CD4-positive, alpha-beta T cell (primary cell): ENCODE measurements at regions not wholly inside any gene's neighbourhood (a gene's known extent, or its start where the extent isn't known, plus 50 kb on each side); places are given as distances from the start of the nearest gene placed in this dataset.

Experiments
- ATAC-seq: fragments of 200-7000 bp; cut with Tn5 transposase; one replicate; pipeline ENCODE4 v1.10.0; 2022; ENCODE audit warnings: mild to moderate bottlenecking; ENCODE audit not compliant: poor library complexity
- CTCF ChIA-PET: fragments of 350-600 bp; sonication (Branson Sonifier 250); formaldehyde crosslinking; loops from one replicate; lab custom pipeline; 2021; ENCODE audit warnings: antibody characterized with exemption, inconsistent platforms; lab: Charles Lee
- POLR2A ChIA-PET: fragments of 350-600 bp; sonication (Branson Sonifier 250); formaldehyde crosslinking; loops from one replicate; lab custom pipeline; 2021; ENCODE audit warnings: antibody characterized with exemption, inconsistent platforms; lab: Charles Lee
- DNase-seq, 14 experiments: peaks; one replicate each; pipeline ENCODE4 v3.0.0-alpha.2; 2013 to 2020; ENCODE audit warnings: mixed read lengths in 2 of 14
- H3K27ac ChIP-seq, 2 donors: one replicate each; pipeline versions ENCODE4 v1.5.1 to v1.7.0; 2013; ENCODE audit warnings: low read length in 2 of 2, low read depth in 1 of 2, mild to moderate bottlenecking in 1 of 2
- H3K27me3 ChIP-seq, 2 experiments: 1 replicate in 1 of 2; 2 replicates in 1 of 2; pipeline versions ENCODE4 v1.6.1 to v1.7.0; 2013; ENCODE audit warnings: low read length in 2 of 2, control low read depth in 1 of 2, mild to moderate bottlenecking in 1 of 2, moderate library complexity in 1 of 2; ENCODE audit not compliant: insufficient read depth in 2 of 2, control insufficient read depth in 1 of 2
- H3K36me3 ChIP-seq: one replicate; pipeline ENCODE4 v1.6.1; 2013; ENCODE audit warnings: low read length, control low read depth; ENCODE audit not compliant: insufficient read depth
- H3K4me1 ChIP-seq: one replicate; pipeline ENCODE4 v1.6.1; 2013; ENCODE audit warnings: low read length, control low read depth; ENCODE audit not compliant: insufficient read depth
- H3K4me3 ChIP-seq: one replicate; pipeline ENCODE4 v1.5.1; 2013; ENCODE audit warnings: mild to moderate bottlenecking, low read length, moderate library complexity
- H3K9me3 ChIP-seq, 2 experiments: 1 replicate in 1 of 2; 2 replicates in 1 of 2; pipeline versions ENCODE4 v1.6.1 to v1.7.0; 2013; ENCODE audit warnings: low read length in 2 of 2, mild to moderate bottlenecking in 2 of 2, control low read depth in 1 of 2, moderate library complexity in 1 of 2; ENCODE audit not compliant: control insufficient read depth in 1 of 2, insufficient read depth in 1 of 2
- H3K27ac Mint-ChIP-seq: one replicate; pipeline ENCODE4 v1.8.0; 2020; ENCODE audit warnings: mixed read lengths
- H3K27me3 Mint-ChIP-seq: one replicate; pipeline ENCODE4 v1.8.0; 2021; ENCODE audit warnings: mixed read lengths
- H3K36me3 Mint-ChIP-seq: one replicate; pipeline ENCODE4 v1.8.0; 2021; ENCODE audit warnings: low read depth, mixed read lengths
- H3K4me1 Mint-ChIP-seq: one replicate; pipeline ENCODE4 v1.8.0; 2021; ENCODE audit warnings: low read depth, mixed read lengths
- H3K4me3 Mint-ChIP-seq: one replicate; pipeline ENCODE4 v1.8.0; 2020; ENCODE audit warnings: mild to moderate bottlenecking, mixed read lengths
- H3K9me3 Mint-ChIP-seq: one replicate; pipeline ENCODE4 v1.8.0; 2020; ENCODE audit warnings: mixed read lengths
- CTCF ChIP-seq: fragments of 200-600 bp; IDR thresholded peaks from one replicate; pipeline ENCODE4 v1.8.0; 2022; ENCODE audit warnings: antibody characterized with exemption, mild to moderate bottlenecking
- intact Hi-C, 2 experiments: fragments of 100-400 bp; cut with DNase I in 1 of 2; cut with micrococcal nuclease in 1 of 2; formaldehyde crosslinking; loops; one replicate each; pipeline versions ENCODE4 v1.15.1 to v1.9.0; 2023 to 2025; cut with DNase I, micrococcal nuclease

- no peaks in the 10 kb centered on the region for H3K9me3 Mint-ChIP-seq
- ATAC-seq, result peak; percentile 35
- intact Hi-C loops, result loop anchor here in 1 of 2 experiments (2.0 to 10.0 kb wide), 5 partner anchors 83 to 1730 kb away; partner anchors contain the start of genes ITGA4 and NCKAP1
- ChIA-PET CTCF (interaction anchor here (1.0 to 2.5 kb wide), 3 partner anchors 159 to 327 kb away, joined by 3 to 7 read pairs (median 5); partner anchors contain the start of gene UBE2E3), POLR2A (interaction anchor here (0.7 to 10.6 kb wide), 6 partner anchors 9 to 203 kb away, joined by 3 to 115 read pairs (median 4); partner anchors contain the start of gene ITGA4)
- H3K36me3 ChIP-seq, result no peaks in the 10 kb centered on the region
- H3K36me3 Mint-ChIP-seq, result no peaks in the 10 kb centered on the region
- peak overlapping the region; percentile 95 for H3K27ac Mint-ChIP-seq
- H3K27ac ChIP-seq, result peak overlapping the region; percentile 78 to 84
- no peaks in the 10 kb centered on the region for H3K27me3 Mint-ChIP-seq
- H3K4me1 Mint-ChIP-seq, result peaks cover 77% of the 10 kb centered on the region
- peak overlapping the region; percentile 6 for H3K4me3 ChIP-seq
- no peak for TF ChIP-seq CTCF
- H3K27me3 ChIP-seq, result no peaks in the 10 kb centered on the region
- peaks cover 45% of the 10 kb centered on the region for H3K4me1 ChIP-seq
- DNase-seq, result peak in 3 of 14 experiments; percentile 31 to 55 (median 48)
- no peaks in the 10 kb centered on the region for H3K9me3 ChIP-seq
- peak overlapping the region; percentile 53 for H3K4me3 Mint-ChIP-seq
Observed at GRCh38 chr2:181307203-181307991, 149.8 kb upstream of the ITGA4 start.

- Histone ChIP-seq H3K36me3 (no peaks in the 10 kb centered on the region), H3K27me3 (no peaks in the 10 kb centered on the region), H3K4me1 (peaks cover 48% of the 10 kb centered on the region), H3K27ac (peak overlapping the region; percentile 78 to 84), H3K9me3 (no peaks in the 10 kb centered on the region), H3K4me3 (peak overlapping the region; percentile 36)
- intact Hi-C loops, result loop anchor here in 1 of 2 experiments (5.0 to 10.0 kb wide), 4 partner anchors 84 to 1728 kb away; partner anchors contain the start of gene NCKAP1
- no peak for ATAC-seq
- Mint-ChIP-seq H3K4me1 (peaks cover 85% of the 10 kb centered on the region), H3K27ac (peak overlapping the region; percentile 95), H3K36me3 (no peaks in the 10 kb centered on the region), H3K4me3 (peak overlapping the region; percentile 66), H3K9me3 (no peaks in the 10 kb centered on the region), H3K27me3 (no peaks in the 10 kb centered on the region)
- ChIA-PET POLR2A (interaction anchor here (0.9 to 10.6 kb wide), 6 partner anchors 8 to 149 kb away, joined by 3 to 115 read pairs (median 4); partner anchors contain the start of gene ITGA4), CTCF (interaction anchor here (1.4 to 1.7 kb wide), 4 partner anchors 11 to 204 kb away, joined by 3 to 5 read pairs (median 4); partner anchors contain the start of gene ITGA4)
- DNase-seq, result peak in 2 of 14 experiments; percentile 31 to 48
- TF ChIP-seq CTCF, result no peak
Observed at GRCh38 chr2:181308766-181309515, 148.2 kb upstream of the ITGA4 start.

DNA sequence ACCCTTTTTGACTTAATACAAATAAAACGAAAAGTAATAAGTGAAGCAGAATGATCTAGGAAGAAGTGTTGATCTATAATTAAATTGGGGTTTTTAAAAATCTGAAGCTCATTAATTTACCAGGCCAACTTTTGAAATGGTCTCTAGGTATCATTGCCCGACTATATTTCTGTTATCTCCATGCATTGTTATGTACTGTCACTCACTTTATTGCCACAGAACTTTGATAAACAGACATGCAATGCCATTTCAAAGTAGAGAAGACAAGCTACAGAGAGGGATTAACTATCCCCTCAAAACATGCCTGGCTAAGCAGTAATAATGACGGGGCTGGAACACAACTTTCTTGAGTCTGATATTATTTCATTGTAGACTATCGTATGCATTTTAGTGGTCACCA, 147.6 kb upstream of the ITGA4 start:
- no peaks in the 10 kb centered on the region for H3K36me3 Mint-ChIP-seq

More for the DNA sequence above, 147.6 kb upstream of the ITGA4 start:
- H3K9me3 ChIP-seq, result no peaks in the 10 kb centered on the region
- POLR2A ChIA-PET, result interaction anchor here (0.9 to 10.6 kb wide), 5 partner anchors 9 to 148 kb away, joined by 3 to 115 read pairs (median 5); partner anchors contain the start of gene ITGA4
- intact Hi-C loops, result loop anchor here in 1 of 2 experiments (5.0 to 10.0 kb wide), 4 partner anchors 85 to 1728 kb away; partner anchors contain the start of gene NCKAP1
- H3K4me3 ChIP-seq, result peak overlapping the region; percentile 36
- Mint-ChIP-seq H3K27ac (peak overlapping the region; percentile 95), H3K27me3 (no peaks in the 10 kb centered on the region), H3K4me1 (peaks cover 85% of the 10 kb centered on the region), H3K4me3 (peak overlapping the region; percentile 66), H3K9me3 (no peaks in the 10 kb centered on the region)
- peaks cover 46% of the 10 kb centered on the region for H3K4me1 ChIP-seq
- peak in 1 of 14 experiments; percentile 35 for DNase-seq
- no peak for TF ChIP-seq CTCF
- ATAC-seq, result no peak
- no peaks in the 10 kb centered on the region for H3K36me3 ChIP-seq
- H3K27me3 ChIP-seq, result no peaks in the 10 kb centered on the region
- CTCF ChIA-PET, result interaction anchor here (1.4 to 1.7 kb wide), 3 partner anchors 11 to 182 kb away, joined by 3 to 5 read pairs (median 4); partner anchors contain the start of gene ITGA4
- peak overlapping the region; percentile 78 to 84 for H3K27ac ChIP-seq
